ENCODE measurements at regions not wholly inside any gene's neighbourhood (a gene's known extent, or its start where the extent isn't known, plus 50 kb on each side); places are given as distances from the start of the nearest gene placed in this dataset.
"Not testable (repeated sequence)": the region's sequence is repeated elsewhere in the genome, so short reads cannot be mapped to it uniquely, and the experiment has no call there.

DNA sequence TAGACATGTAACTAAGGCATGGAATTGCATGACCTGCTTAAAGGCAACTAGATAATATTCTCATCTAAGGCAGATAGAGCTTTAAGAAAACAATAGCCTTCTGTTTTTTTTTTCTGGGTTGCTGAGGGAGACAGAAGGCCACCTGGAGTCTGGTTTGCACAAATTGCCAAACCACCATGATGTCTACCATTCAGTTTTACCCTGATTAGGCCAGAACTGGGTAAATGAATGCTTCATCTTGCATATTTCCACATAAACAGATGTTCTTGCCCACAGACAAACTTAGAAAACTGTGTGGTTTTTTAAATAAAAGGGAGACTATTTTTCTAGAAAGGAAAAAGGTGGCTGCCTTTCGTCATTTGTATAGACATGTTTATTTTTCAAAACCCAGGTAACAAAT lies 278.7 kb upstream of the PRICKLE1 start:
- intact Hi-C loops (cut with DNase I) = no loop called here
- ATAC-seq (ENCODE audit: poor library complexity) = no peak
- DNase-seq = no peak

DNA sequence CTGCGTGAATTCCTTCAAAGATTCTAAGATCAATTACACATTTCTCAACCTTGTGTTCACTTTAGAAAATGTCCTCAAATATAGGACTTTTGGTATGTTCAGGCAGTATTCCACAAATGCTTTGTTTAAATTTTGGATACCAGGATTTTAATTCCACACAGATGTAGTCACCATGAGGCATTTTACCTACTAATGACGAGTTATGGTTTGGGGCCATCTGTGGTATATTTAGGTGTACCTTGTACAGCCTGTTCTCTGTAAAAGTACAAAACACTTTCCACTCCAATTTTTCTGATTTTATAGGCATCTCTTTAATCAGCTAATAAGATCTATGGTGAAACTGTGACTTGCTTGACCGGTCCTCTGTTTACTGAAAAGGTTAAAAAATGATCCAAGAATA lies 275.7 kb upstream of the PRICKLE1 start:
- intact Hi-C loops (cut with DNase I) = no loop called here
- DNase-seq (no peak), ATAC-seq (ENCODE audit: poor library complexity) (no peak)

DNA sequence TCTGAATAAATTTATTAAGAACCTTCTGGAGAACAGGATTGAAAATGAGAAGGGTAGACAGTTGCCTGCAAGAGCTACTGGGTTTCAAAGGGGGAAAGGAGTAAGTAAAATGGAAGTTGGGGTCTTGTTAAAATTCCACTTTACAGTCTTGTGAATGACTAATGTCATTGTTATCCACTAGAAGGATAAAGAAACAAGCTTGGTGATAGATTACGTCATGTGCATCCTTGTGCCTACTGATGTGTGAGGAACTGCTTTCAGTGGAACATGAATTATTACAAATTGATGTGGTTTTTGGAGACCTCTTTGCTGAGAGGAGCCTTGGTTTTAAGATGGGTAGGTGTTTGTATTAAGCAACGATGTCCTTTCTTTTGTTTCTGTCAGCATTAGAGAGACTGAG lies 272.5 kb upstream of the PRICKLE1 start:
- intact Hi-C loops (cut with DNase I) = no loop called here
- DNase-seq (no peak), ATAC-seq (ENCODE audit: poor library complexity) (no peak)

DNA sequence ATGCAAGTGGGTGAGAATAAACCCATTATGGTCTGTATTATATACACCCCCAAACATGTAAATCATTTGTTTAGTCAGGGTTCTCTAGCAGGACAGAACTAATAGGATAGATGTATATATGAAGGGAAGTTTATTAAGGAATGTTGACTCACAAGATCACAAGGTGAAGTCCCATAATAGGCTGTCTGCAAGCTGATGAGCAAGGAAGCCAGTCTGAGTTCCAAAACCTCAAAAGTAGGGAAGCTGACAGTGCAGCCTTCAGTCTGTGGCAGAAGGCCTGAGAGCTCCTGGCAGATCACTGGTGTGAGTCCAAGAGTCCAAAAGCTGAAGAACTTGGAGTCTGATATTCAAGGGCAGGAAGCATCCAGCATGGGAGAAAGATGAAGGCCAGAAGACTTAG lies 270.8 kb upstream of the PRICKLE1 start:
- DNase-seq; intact Hi-C loops (cut with DNase I); ATAC-seq (ENCODE audit: poor library complexity): not testable (repeated sequence)

DNA sequence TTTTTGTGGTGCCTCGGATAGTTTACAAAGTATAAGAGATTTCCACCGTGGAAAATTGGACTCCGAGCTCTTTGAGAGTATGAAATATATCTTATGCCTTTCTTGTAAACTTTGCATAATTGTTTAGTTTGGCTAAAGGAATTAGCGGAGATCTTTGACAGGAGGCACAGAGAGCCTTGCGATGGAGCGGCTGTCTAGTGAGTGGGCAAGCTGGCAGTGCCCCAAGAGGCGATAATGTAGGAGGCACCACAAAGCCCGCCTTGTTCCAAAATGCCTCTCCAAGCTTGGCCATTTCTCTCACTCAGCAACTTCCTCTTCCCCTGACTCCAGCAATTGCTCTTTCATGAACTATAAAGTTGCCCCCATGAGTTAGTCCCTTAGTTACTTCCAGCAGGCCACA lies 270.1 kb upstream of the PRICKLE1 start:
- intact Hi-C loops (cut with DNase I) = no loop called here
- no peak for DNase-seq
- no peak for ATAC-seq (ENCODE audit: poor library complexity)

DNA sequence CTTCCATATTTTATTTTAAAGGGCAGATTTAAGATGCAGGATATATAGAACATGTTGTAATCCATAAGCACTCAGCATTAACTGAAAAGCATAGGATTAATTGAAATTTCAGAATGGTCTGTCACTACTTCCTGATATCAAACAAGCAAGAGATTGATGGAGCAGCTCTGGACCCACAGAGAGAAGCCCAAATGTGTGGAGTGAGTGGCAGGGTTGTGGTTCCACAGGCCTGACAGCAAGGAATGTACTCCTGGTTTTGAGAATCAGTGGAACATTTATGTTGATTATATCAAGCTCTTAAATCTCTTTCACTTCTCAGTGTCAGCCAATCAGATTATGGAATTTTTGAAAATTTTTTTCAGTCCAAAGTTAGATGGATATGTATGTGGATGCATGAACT lies 267.6 kb upstream of the PRICKLE1 start:
- intact Hi-C loops (cut with DNase I) = no loop called here
- ATAC-seq (ENCODE audit: poor library complexity) (no peak), DNase-seq (no peak)

DNA sequence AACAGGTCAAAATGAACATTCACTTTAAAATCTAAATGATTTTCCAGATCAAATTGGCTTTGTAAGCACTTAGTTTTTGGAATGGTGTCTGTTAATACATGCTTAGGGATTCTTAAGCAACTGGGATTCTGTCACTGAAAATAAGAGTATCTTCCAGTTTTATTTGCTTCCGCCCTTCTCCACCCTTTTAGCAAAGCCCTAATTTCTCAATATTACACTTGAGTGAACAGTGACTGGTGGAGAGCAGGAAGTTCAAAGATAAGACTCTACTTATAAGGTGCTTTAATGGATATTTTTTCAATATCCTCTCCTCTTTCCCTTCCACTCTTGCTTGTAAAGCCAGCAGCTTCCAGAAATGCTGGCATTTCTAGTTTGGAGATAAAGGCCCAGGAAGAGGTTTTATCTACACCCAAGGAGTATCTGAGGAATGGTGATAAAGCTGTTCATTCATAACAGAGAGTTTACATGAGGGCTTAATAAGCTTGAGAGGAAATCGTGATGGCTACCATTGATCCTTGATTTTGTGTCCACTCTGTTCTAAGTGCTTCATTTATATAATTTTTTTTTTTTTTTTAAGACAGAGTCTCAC lies 265.9 kb upstream of the PRICKLE1 start:
- DNase-seq (no peak), ATAC-seq (ENCODE audit: poor library complexity) (no peak)
- intact Hi-C loops (cut with DNase I) = no loop called here

DNA sequence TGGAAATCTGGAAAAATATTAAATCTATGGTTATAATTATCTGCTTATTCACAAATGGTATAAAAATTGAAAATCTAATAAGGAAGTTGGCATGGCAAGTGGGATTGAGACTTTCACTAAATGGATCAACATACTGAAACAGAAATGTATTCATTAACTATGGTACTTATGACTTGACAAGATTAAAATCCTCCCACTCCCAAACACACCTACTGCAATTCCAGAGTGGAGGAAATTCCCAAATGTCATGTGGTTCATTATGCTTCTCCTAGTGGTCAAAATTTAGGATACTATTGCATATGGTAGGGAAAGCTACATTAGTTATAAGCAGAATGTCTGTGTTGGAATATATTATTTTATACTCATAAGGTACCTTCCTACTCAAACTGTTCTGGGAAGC lies 265.3 kb upstream of the PRICKLE1 start:
- ATAC-seq (ENCODE audit: poor library complexity) (no peak), DNase-seq (no peak)
- intact Hi-C loops (cut with DNase I) = no loop called here

DNA sequence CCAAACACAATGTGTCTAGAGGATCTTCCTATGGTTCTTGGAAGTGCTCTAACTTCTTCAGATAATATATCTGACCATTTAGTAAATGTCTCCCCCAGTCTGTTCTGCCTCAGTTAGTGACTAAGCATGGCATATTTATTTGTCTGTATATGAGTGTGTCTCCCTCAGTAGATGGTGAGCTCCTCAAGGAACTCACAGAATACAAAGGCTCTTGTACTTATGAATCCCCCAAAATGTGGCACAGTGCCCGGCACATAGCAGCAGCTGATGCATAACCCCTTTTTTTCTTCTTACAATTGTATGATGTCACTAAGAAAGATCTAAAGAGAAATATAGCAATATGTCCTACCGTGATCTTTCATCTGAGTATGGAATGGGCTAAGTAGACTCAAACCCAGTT lies 264.7 kb upstream of the PRICKLE1 start:
- DNase-seq = no peak
- intact Hi-C loops (cut with DNase I) = no loop called here
- ATAC-seq (ENCODE audit: poor library complexity) = no peak

DNA sequence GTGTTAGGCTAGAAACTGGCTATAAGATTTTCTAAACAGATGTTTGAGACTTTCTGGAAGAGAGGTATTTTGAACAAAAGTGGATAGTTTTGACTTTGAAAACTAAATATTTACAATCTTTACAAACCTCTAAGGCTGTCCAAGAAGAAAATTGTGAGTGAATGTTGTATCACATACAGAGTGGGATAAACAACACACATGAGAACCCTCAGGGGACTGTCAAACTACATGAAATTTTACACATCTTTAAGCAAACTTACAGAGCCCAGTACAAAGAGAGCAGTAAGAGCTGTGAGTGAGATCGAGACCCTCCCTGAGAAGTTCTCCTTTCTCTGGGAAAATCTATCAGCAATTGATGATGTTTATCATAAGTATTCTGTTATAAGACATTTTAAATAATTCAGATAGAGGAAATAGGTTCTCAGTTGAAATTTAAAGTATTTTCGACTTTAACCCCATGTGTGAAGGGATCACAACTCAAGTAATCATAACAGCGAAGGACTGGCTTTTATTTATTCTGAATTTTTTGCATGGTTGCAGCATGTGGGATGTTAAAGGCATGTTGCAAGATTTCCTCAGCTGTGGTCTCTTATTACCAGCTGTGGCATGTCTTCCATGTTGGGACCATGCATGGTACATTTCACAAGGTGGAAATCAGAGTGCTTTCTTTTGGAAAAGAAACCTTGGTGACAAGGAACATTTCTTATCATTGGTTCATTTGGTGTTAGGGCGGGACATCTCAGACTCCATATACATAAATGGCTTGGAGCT lies 264.0 kb upstream of the PRICKLE1 start:
- no peak for ATAC-seq (ENCODE audit: poor library complexity)
- intact Hi-C loops (cut with DNase I) = no loop called here
- no peak for DNase-seq

DNA sequence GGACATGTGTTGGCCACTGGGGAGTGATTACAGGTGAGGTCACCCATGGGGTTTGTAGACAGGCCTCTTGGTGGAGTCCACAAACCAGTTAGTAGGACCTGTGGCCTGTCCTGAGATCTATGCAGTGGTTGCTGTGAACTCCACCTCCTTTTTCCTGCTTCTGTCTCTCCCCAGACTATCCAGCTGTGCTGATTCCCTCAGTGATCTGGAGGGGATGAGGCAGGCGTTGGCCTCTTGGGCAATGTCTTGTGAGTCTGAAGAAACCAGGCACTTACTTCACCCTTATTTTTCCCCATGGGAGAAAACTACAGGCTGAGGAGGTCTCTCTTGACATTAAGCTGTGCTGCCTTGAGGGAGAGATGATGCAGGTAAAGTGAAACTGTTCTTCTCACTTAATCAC lies 257.2 kb upstream of the PRICKLE1 start:
- intact Hi-C loops (cut with DNase I) = no loop called here
- ATAC-seq (ENCODE audit: poor library complexity) = no peak
- no peak for DNase-seq

DNA sequence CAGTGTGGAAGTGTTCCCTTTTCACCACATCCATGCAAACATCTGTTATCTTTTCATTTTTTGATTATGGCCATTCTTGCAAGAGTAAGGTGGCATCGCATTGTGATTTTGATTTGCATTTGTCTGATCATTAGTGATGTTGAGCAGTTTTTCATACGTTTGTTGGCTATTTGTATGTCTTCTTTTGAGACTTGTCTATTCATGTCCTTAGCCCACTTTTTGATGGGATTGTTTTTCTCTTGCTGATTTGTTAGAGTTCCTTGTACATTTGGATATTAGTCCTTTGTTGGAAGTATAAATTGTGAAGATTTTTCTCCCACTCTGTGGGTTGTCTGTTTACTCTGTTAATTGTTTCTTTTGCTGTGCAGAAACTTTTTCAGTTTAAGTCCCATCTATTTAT lies 244.5 kb upstream of the PRICKLE1 start:
- DNase-seq (no peak), ATAC-seq (ENCODE audit: poor library complexity) (no peak)
- intact Hi-C loops (cut with DNase I) = no loop called here

DNA sequence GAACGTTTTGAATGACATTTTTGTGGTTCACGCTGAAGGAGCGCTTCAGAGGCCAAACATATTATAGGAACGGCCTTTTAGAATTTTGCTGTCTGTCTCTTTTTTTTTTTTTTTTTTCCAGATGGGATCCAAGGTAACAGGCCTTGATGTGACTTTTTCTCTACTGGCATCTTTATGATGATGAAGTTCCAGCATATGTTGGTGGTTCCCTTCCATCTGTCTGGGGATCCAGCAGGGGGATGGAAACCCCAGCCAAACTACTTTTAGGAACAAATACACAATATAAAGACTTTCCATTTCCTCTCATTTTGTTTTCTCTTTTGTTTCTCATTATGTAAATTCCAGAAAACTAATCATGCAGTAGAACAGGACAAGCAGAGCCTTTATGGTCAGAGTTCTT lies 239.3 kb upstream of the PRICKLE1 start:
- ATAC-seq (ENCODE audit: poor library complexity) (no peak), DNase-seq (no peak)
- intact Hi-C loops (cut with DNase I) = no loop called here

DNA sequence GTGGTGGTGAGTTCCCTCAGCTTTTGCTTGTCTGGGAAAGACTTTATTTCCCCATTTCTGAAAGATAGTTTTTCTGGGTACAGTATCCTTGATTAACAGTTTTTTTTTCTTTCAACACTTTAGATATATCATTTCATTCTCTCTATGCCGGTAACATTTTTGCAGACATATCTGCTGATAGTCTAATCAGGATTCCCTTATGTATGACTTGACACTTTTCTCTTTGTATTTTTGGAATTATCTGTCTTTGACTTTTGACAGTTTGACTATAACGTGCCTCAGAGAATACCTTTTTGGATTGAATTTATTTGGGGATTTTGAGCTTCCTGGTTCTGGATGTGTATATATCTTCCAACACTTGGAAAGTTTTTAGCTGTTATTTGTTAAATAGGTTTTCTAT lies 234.8 kb upstream of the PRICKLE1 start:
- no peak for ATAC-seq (ENCODE audit: poor library complexity)
- intact Hi-C loops (cut with DNase I) = no loop called here
- DNase-seq = no peak

DNA sequence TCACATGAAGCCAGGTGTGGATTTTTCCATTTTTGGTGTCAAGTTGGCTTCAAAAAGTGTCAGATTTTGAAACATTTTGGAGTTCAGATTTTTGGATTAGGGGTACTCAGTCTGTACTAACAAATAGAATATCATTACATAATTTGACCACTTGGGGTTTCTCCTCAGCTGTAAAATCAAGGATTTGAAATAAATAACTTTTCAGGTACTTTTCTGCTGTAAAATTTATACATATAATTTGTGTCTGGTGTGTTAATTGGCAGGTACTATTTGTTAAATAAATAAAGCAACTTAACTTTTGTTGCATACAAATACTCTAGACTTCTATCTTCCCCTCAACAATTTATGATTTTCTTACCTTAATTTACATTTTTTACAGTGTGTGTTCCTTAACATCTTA lies 234.1 kb upstream of the PRICKLE1 start:
- no peak for ATAC-seq (ENCODE audit: poor library complexity)
- no peak for DNase-seq
- intact Hi-C loops (cut with DNase I) = no loop called here

DNA sequence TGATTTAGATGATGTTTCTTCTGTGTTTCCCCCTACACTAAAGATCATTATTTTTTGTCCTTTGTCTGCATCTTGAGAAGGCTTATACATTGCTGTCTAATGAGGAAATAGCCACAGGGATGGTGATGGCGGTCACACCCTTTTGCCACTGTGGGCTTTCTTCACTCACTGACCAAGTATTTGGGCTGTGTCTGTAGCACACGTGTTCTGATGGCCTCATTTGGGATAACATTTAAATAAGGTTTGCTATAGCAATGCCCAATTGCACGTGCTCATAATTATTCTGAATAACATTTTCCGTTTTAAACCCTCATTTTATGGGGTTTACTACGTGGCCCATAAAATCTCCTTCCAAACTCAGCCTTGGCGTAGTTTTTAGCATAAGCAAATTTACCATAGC lies 230.3 kb upstream of the PRICKLE1 start:
- no peak for DNase-seq
- no peak for ATAC-seq (ENCODE audit: poor library complexity)
- intact Hi-C loops (cut with DNase I) = no loop called here

DNA sequence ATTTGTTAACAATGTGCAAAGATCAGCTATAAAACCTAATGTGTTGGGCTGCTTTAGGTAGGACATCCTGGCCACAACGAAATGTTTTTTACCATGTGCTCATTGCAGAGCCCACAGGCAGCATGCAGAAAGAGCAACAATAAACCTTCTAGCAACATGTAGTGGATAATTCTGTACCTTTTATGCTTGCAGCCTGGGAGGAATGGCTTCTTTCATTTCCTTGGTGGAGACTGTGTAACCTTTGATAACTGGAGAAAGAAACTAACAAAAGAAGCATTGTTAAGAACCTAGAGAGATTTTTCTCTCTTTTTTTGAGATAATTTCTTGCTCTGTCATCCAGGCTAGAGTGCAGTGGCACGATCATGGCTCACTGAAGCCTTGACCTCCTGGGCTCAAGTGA lies 225.5 kb upstream of the PRICKLE1 start:
- intact Hi-C loops (cut with DNase I) = no loop called here
- ATAC-seq (ENCODE audit: poor library complexity) = no peak

DNA sequence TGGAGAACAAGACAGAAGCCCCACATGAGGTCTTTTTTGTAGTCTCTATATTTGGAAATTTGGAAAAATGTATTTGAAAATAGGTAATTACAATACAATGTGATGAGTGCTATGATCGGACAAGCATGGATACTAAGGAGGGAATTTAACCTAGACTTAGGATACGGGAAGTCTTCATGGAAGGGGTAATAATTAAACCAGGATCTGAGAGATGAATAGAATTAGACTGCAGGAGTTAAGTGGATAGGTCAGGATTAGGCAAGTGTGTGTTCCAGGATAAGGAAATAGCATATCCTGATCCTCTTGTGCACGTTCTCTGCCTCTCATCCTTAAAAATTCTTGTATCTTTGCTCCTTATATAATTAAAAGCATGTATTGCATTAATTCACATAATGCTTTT lies 223.3 kb upstream of the PRICKLE1 start:
- ATAC-seq (ENCODE audit: poor library complexity) (no peak), DNase-seq (no peak)
- intact Hi-C loops (cut with DNase I) = no loop called here

More for the DNA sequence above, 225.5 kb upstream of the PRICKLE1 start:
- DNase-seq = no peak

DNA sequence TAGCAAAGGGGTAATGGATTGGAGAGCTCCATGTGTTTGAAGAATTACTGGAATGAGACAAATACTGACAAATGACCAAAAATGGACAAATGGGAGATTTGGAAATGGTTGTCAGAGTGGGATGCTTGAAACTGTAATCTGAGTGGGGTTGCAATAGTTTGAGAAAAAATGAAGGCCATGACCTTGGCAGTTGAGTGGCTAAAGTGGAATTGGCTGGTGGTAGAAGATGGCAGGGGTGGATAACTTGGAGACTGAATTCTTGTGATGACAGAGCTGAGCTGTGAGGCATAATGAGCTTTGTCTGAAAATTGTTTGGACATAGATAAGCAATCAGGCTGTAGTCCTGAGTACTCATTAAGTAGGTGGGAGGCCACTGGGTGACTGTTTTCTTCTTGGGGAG lies 222.5 kb upstream of the PRICKLE1 start:
- intact Hi-C loops (cut with DNase I) = no loop called here
- DNase-seq = no peak
- no peak for ATAC-seq (ENCODE audit: poor library complexity)

DNA sequence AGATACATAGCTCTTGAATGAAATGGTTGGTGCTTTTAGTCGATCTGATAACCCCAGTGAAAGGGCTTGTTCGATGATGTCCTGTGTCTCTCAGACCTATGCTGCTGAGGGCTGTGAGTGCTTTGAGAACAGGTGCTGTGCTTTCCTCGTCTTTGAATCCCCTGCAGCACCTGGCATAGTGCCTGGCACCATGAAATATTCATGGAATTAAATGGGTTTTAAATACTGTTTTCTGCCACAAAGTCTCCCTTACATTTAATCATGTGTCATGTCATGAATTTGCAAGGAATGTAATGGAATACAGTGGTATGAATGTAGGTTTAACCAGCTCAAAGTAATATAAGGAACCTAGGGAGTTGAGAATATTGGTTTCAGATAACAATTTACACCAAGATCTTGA lies 220.5 kb upstream of the PRICKLE1 start:
- intact Hi-C loops (cut with DNase I) = no loop called here
- DNase-seq = no peak
- ATAC-seq (ENCODE audit: poor library complexity) = no peak

DNA sequence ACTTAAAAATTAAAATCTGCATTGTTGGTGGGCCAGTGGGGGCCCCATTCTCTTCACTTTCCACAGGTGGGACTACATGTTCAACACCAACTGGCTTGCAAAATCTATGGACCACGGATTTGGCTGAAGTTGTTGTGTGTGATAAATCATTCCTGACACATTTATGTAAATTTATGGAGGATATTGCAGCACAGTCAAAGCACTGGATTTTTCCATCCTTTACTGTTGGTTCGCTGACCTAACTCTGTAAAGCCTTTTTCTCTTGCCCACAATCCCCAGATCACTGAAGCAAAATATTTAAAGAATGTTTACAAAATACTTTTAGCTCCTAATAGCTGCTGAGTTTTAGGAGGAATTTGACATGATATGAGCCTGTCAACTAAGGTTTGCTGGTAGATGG lies 219.7 kb upstream of the PRICKLE1 start:
- DNase-seq (no peak), ATAC-seq (ENCODE audit: poor library complexity) (no peak)
- intact Hi-C loops (cut with DNase I) = no loop called here

All from Right ventricle myocardium superior (tissue), 1 donor.